Lung (tissue), 11 donors: ENCODE measurements at regions not wholly inside any gene's neighbourhood (a gene's known extent, or its start where the extent isn't known, plus 50 kb on each side); places are given as distances from the start of the nearest gene placed in this dataset.

Experiments used
- ATAC-seq: fragments of 200-7000 bp; cut with Tn5 transposase; one replicate; pipeline ENCODE4 v1.9.1; 2020; ENCODE audit warnings: moderate number of reproducible peaks; ENCODE audit not compliant: insufficient read depth, low FRiP score
- DNase-seq, 3 donors: peaks; one replicate each; pipeline ENCODE4 v3.0.0-alpha.2; 2013 to 2017
- H3K27ac ChIP-seq, 2 donors: one replicate each; pipeline ENCODE4 v1.5.1; 2013; ENCODE audit warnings: mild to moderate bottlenecking in 2 of 2, moderate library complexity in 2 of 2, control low read depth in 1 of 2, inconsistent platforms in 1 of 2, low read depth in 1 of 2, low read length in 1 of 2
- H3K27me3 ChIP-seq, 3 donors: one replicate each; pipeline ENCODE4 v1.5.1; 2013; ENCODE audit warnings: low read length in 2 of 3; ENCODE audit not compliant: control insufficient read depth in 3 of 3, insufficient read depth in 3 of 3
- H3K36me3 ChIP-seq, 4 donors: one replicate each; pipeline ENCODE4 v1.5.1; 2013; ENCODE audit warnings: low read length in 4 of 4, mild to moderate bottlenecking in 1 of 4, moderate library complexity in 1 of 4; ENCODE audit not compliant: control insufficient read depth in 4 of 4, insufficient read depth in 4 of 4
- H3K4me1 ChIP-seq, 5 donors: one replicate each; pipeline ENCODE4 v1.5.1; 2013; ENCODE audit warnings: low read length in 5 of 5, mild to moderate bottlenecking in 2 of 5, moderate library complexity in 1 of 5; ENCODE audit not compliant: control insufficient read depth in 5 of 5, insufficient read depth in 5 of 5
- H3K4me3 ChIP-seq: one replicate; pipeline ENCODE4 v1.5.1; 2013; ENCODE audit warnings: mild to moderate bottlenecking, control low read depth, moderate library complexity
- H3K9ac ChIP-seq, 2 donors: one replicate each; pipeline ENCODE4 v1.5.1; 2013; ENCODE audit warnings: low read length in 2 of 2, control low read depth in 1 of 2; ENCODE audit not compliant: insufficient read depth in 1 of 2
- H3K9me3 ChIP-seq, 4 donors: one replicate each; pipeline ENCODE4 v1.5.1; 2013; ENCODE audit warnings: low read length in 3 of 4, mild to moderate bottlenecking in 1 of 4, moderate library complexity in 1 of 4; ENCODE audit not compliant: control insufficient read depth in 4 of 4, insufficient read depth in 3 of 4
- CTCF ChIP-seq: IDR thresholded peaks from 2 replicates; pipeline ENCODE4 v1.5.1; 2012; ENCODE audit warnings: mild to moderate bottlenecking; ENCODE audit errors: control extremely low read depth, extremely low read depth
- WGBS, 2 donors: extraction: QIAGEN DNeasy Blood & Tissue Kit; methylation state at CpG; one replicate each; pipeline ENCODE4 v1.1.7; 2013; 5-methylcytosine and 5-hydroxymethylcytosine counted together
- donor health status: control.
- donor health status: control.
- donor health status: Bipolar disorder and iron deficiency.
- donor health status: healthy.
- donor health status: DM: yes; HTN: yes; CAD: no.

GRCh38 chr7:26097837-26098668, 53.9 kb upstream of the NFE2L3 start:
- no peak overlapping the region for H3K4me3 ChIP-seq
- H3K9me3 ChIP-seq: no peaks in the 10 kb centered on the region
- WGBS, 2 donors: 91 to 93% methylated on average over 7 of the region's 7 CpGs
- no peak overlapping the region for H3K27ac ChIP-seq
- H3K27me3 ChIP-seq: no peaks in the 10 kb centered on the region
- peaks cover 0 to 6% (median 0%) of the 10 kb centered on the region in 5 donors for H3K4me1 ChIP-seq
- DNase-seq (no peak), ATAC-seq (no peak)
- no peak for TF ChIP-seq CTCF
- no peaks in the 10 kb centered on the region for H3K36me3 ChIP-seq
- H3K9ac ChIP-seq: no peak overlapping the region

- Histone ChIP-seq H3K36me3 (no peaks in the 10 kb centered on the region), H3K27me3 (no peaks in the 10 kb centered on the region), H3K9me3 (no peaks in the 10 kb centered on the region), H3K27ac (no peak overlapping the region), H3K9ac (no peak overlapping the region), H3K4me1 (peaks cover 0 to 6% (median 0%) of the 10 kb centered on the region in 5 donors), H3K4me3 (no peak overlapping the region)
- no peak for TF ChIP-seq CTCF
- DNase-seq (no peak), ATAC-seq (no peak)
- 78 to 88% methylated on average over 7 of the region's 7 CpGs for WGBS, 2 donors
Observed at GRCh38 chr7:26099236-26099635, 52.8 kb upstream of the NFE2L3 start.

- peak overlapping the region in 1 of 2 donors; percentile 48 for H3K27ac ChIP-seq
- ATAC-seq: no peak
Observed at GRCh38 chr7:26100406-26101339, 51.3 kb upstream of the NFE2L3 start.

More at GRCh38 chr7:26100406-26101339, 51.3 kb upstream of the NFE2L3 start:
- 47 to 69% methylated on average over 17 of the region's 17 CpGs for WGBS, 2 donors
- Histone ChIP-seq H3K9me3 (no peaks in the 10 kb centered on the region), H3K9ac (no peak overlapping the region), H3K4me1 (peaks cover 0 to 6% (median 0%) of the 10 kb centered on the region in 5 donors), H3K36me3 (no peaks in the 10 kb centered on the region), H3K4me3 (no peak overlapping the region), H3K27me3 (no peaks in the 10 kb centered on the region)
- TF ChIP-seq CTCF: no peak
- DNase-seq: peak in 2 of 3 donors; percentile 9 to 22
